ENCODE measurements at regions not wholly inside any gene's neighbourhood (a gene's known extent, or its start where the extent isn't known, plus 50 kb on each side); places are given as distances from the start of the nearest gene placed in this dataset.

DNA sequence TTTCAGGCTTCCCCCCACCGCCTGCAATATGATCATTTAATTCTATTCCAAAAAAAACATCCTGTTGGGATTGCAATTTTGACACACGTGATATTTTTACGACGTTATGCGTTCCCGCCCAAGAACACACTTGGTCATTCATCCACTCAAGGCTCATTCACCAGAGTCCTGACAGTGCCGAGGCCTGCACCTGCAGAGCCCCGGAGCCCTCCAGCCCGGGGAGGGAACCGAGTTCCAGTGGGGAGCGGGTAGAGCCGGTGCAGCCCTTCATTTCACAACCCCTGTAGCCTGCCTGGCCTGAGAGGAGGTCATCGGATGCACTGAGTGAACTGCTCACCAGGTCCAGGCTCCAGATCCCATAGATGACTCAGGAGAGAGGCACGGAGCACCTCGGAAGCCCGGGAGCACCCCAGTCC is 156.0 kb upstream of the BACE2 start:
- TF ChIP-seq, protein P1, sequence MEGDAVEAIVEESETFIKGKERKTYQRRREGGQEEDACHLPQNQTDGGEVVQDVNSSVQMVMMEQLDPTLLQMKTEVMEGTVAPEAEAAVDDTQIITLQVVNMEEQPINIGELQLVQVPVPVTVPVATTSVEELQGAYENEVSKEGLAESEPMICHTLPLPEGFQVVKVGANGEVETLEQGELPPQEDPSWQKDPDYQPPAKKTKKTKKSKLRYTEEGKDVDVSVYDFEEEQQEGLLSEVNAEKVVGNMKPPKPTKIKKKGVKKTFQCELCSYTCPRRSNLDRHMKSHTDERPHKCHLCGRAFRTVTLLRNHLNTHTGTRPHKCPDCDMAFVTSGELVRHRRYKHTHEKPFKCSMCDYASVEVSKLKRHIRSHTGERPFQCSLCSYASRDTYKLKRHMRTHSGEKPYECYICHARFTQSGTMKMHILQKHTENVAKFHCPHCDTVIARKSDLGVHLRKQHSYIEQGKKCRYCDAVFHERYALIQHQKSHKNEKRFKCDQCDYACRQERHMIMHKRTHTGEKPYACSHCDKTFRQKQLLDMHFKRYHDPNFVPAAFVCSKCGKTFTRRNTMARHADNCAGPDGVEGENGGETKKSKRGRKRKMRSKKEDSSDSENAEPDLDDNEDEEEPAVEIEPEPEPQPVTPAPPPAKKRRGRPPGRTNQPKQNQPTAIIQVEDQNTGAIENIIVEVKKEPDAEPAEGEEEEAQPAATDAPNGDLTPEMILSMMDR (IDR thresholded peaks at IDR 0.05) = no peak
- no peak for TF ChIP-seq ZFX (IDR thresholded peaks at IDR 0.05; ENCODE audit: borderline replicate concordance)

All from 22Rv1 (cell line).